SK-N-MC (cell line): ENCODE measurements at regions not wholly inside any gene's neighbourhood (a gene's known extent, or its start where the extent isn't known, plus 50 kb on each side); places are given as distances from the start of the nearest gene placed in this dataset.
"Not testable (repeated sequence)": the region's sequence is repeated elsewhere in the genome, so short reads cannot be mapped to it uniquely, and the experiment has no call there.

Experiments
- DNase-seq: peaks from one replicate; pipeline ENCODE4 v3.0.0-alpha.2; 2011; ENCODE audit warnings: low read depth, low spot score
- H3K27ac ChIP-seq: fragments of 200-600 bp; sonication (generic); 2 replicates; pipeline ENCODE4 v1.5.1; 2016; ENCODE audit warnings: mixed run types
- H3K36me3 ChIP-seq: fragments of 200-600 bp; sonication (generic); 2 replicates; pipeline ENCODE4 v1.6.1; 2017; ENCODE audit warnings: antibody characterized with exemption, low read length, mixed read lengths; ENCODE audit not compliant: insufficient read depth
- H3K4me3 ChIP-seq: fragments of 200-600 bp; sonication (generic); 2 replicates; pipeline ENCODE4 v1.5.1; 2016
- H3K9ac ChIP-seq: fragments of 200-600 bp; sonication (generic); 2 replicates; pipeline ENCODE4 v1.8.0; 2017; ENCODE audit warnings: mixed run types, mixed read lengths; ENCODE audit not compliant: insufficient read length
- H3K9me3 ChIP-seq: fragments of 200-600 bp; sonication (generic); 2 replicates; pipeline ENCODE4 v1.6.1; 2017; ENCODE audit warnings: low read depth, mild to moderate bottlenecking, antibody characterized with exemption, low read length, moderate library complexity, mixed read lengths
- EZH2 ChIP-seq: fragments of 200-600 bp; sonication (generic); IDR thresholded peaks from one replicate; pipeline ENCODE4 v1.6.1; 2017; ENCODE audit warnings: antibody characterized with exemption
- FOXP2 ChIP-seq: optimal IDR thresholded peaks from 2 replicates; pipeline ENCODE3; 2011; ENCODE audit warnings: mild to moderate bottlenecking, moderate library complexity; ENCODE audit not compliant: insufficient read depth; ENCODE audit errors: extremely low read length, control extremely low read depth
- POLR2AphosphoS5 ChIP-seq: IDR thresholded peaks from 2 replicates; pipeline ENCODE4 v1.6.1; 2012; ENCODE audit warnings: mild to moderate bottlenecking, low read depth, low read length, borderline replicate concordance

DNA sequence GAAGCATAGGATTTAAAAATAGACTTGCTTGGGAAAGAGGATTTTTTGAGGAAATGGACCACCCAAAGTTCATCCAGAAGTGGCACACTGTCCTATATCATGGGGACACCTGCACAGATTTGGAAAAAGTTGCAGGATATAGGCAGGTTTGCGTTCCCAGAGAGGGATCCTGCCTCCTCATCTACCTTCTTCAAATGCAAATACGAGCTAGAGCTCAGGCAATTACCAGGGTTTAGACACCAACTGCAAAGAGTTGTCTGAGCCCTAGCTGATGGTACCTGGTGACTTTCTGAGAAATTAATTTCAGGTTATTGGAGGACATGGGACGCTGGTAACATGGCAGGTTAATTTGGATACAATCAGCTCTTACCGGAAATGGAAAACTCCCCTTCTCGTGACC lies 423.7 kb upstream of the MTPN start:
- Histone ChIP-seq H3K27ac (no peak overlapping the region), H3K9me3 (no peaks in the 10 kb centered on the region), H3K4me3 (no peak overlapping the region), H3K36me3 (no peaks in the 10 kb centered on the region), H3K9ac (no peak overlapping the region)
- DNase-seq: no peak
- TF ChIP-seq EZH2 (no peak), POLR2AphosphoS5 (no peak), FOXP2 (no peak)

- TF ChIP-seq EZH2 (no peak), FOXP2 (no peak), POLR2AphosphoS5 (no peak)
- no peak for DNase-seq
- no peaks in the 10 kb centered on the region for H3K9me3 ChIP-seq
- no peaks in the 10 kb centered on the region for H3K36me3 ChIP-seq
- H3K27ac ChIP-seq: peak overlapping the region; percentile 98
- H3K4me3 ChIP-seq: peak overlapping the region; percentile 26; the same call in 1 of the 2 replicates
- H3K9ac ChIP-seq: no peak overlapping the region
These were observed 422.2 kb upstream of the MTPN start for GRCh38 chr7:136399385-136399784.

DNA sequence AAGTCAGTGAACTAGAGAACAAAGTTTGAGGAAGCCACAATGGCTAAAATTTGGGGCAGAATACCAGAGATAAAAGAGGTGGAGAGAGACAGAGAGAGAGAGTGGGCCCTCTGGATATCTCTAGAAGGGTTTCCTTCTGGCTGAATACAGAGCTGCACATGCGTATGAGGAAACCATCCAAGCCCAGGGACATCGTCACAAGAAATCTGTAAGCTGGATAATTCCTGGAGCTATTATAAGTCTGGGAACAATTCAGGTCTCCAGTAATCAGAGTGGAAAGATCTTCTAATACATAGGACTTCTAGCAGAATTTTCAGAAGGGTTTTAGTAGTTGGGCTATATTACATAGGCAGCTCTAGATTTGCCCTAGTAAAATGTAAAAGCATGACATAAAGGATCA lies 415.7 kb upstream of the MTPN start:
- Histone ChIP-seq H3K4me3 (no peak overlapping the region), H3K9ac (no peak overlapping the region), H3K27ac (peak overlapping the region; percentile 43), H3K36me3 (peaks cover 13% of the 10 kb centered on the region; the same call in 1 of the 2 replicates), H3K9me3 (no peaks in the 10 kb centered on the region)
- no peak for TF ChIP-seq EZH2
- TF ChIP-seq POLR2AphosphoS5: no peak
- TF ChIP-seq FOXP2: no peak
- DNase-seq: no peak

GRCh38 chr7:136391371-136391770 lies 414.2 kb upstream of the MTPN start:
- H3K9ac ChIP-seq: no peak overlapping the region
- H3K9me3 ChIP-seq: no peaks in the 10 kb centered on the region
- TF ChIP-seq POLR2AphosphoS5 (no peak), EZH2 (no peak), FOXP2 (no peak)
- H3K4me3 ChIP-seq: no peak overlapping the region
- peaks cover 13% of the 10 kb centered on the region; the same call in 1 of the 2 replicates for H3K36me3 ChIP-seq
- peak overlapping the region; percentile 61; the same call in 1 of the 2 replicates for H3K27ac ChIP-seq
- no peak for DNase-seq

DNA sequence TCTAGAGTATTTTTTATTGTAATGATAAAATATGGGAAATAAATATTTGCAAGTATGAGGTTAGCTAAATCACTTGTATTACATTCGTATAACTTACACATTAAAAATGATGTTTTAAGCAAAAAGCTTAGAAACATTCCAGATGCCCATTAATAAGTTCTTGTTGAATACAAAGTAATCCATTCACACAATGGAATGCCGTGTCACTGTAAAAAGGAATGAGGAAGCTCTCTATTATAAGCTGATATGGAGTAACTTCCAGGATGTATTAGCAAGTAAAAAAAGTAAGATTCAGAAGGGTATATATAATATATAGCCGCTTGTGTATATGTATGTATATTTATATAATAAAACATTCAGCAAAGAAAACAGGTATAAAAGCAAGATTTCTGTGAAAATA lies 412.8 kb upstream of the MTPN start:
- no peak for DNase-seq
- H3K4me3 ChIP-seq: no peak overlapping the region
- H3K27ac ChIP-seq: peak overlapping the region; percentile 61; the same call in 1 of the 2 replicates
- H3K9me3 ChIP-seq: no peaks in the 10 kb centered on the region
- no peak overlapping the region for H3K9ac ChIP-seq
- peaks cover 13% of the 10 kb centered on the region; the same call in 1 of the 2 replicates for H3K36me3 ChIP-seq
- TF ChIP-seq EZH2 (no peak), POLR2AphosphoS5 (no peak), FOXP2 (no peak)

GRCh38 chr7:136386876-136387275 lies 409.7 kb upstream of the MTPN start:
- no peaks in the 10 kb centered on the region for H3K9me3 ChIP-seq
- DNase-seq: no peak
- TF ChIP-seq FOXP2: no peak
- TF ChIP-seq POLR2AphosphoS5: no peak
- TF ChIP-seq EZH2: no peak
- no peak overlapping the region for H3K27ac ChIP-seq
- H3K9ac ChIP-seq: no peak overlapping the region
- H3K36me3 ChIP-seq: no peaks in the 10 kb centered on the region
- no peak overlapping the region for H3K4me3 ChIP-seq

- DNase-seq, H3K9ac ChIP-seq, H3K36me3 ChIP-seq, H3K4me3 ChIP-seq, H3K27ac ChIP-seq, H3K9me3 ChIP-seq: not testable (repeated sequence)
These were observed 394.2 kb upstream of the MTPN start for GRCh38 chr7:136371409-136371808.

GRCh38 chr7:136370137-136370536 lies 393.0 kb upstream of the MTPN start:
- Histone ChIP-seq H3K36me3 (no peaks in the 10 kb centered on the region), H3K27ac (no peak overlapping the region), H3K9ac (no peak overlapping the region), H3K9me3 (no peaks in the 10 kb centered on the region), H3K4me3 (no peak overlapping the region)
- TF ChIP-seq POLR2AphosphoS5 (no peak), FOXP2 (no peak), EZH2 (no peak)
- DNase-seq: no peak

DNA sequence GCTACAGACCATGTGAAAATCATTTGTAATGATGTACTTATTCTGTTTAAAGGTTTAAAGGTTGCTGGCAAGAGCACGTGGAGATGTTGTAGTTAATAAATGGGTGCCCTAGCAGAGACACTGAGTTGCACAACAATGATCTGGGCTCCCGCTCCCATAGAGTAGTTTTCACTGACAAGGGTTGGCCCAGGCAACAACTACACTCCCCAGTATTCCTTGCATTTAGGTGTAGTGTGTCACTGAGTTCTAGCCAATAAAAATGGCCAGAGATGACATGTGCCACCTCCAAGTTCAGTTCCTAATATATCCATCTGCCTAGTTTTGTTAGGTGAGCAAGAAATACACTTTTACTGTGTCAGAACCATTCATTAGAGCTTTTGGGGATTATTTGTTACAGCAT lies 392.1 kb upstream of the MTPN start:
- no peak for DNase-seq
- Histone ChIP-seq H3K27ac (no peak overlapping the region), H3K9ac (no peak overlapping the region), H3K9me3 (no peaks in the 10 kb centered on the region), H3K4me3 (no peak overlapping the region), H3K36me3 (no peaks in the 10 kb centered on the region)
- TF ChIP-seq EZH2 (no peak), POLR2AphosphoS5 (no peak), FOXP2 (no peak)

DNA sequence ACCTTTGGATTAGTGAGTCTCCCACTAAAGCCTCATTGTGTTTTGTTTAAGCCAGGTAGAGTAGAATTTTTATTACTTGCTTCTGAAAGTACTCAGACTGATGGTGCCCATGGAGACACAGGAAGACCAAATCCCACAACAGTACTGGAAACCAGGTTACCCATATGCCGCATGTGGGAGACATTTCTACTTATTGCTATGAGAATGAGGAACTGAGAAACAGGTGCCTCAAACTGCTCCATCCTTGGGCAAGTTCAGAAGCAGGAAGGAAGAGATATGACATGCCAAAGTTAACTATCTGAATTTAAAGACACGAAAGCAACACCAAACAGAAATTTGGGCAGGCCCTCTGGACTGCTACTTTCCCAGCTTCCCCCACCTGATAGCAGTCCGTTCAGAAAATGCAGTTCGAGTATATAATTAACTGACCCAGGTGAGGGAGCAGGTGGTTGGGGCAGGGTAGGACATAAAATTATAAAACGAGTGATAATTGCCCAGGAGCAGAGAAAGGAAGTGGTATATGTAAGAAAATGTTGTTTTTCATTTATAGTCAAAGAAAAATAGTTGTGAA lies 382.3 kb upstream of the MTPN start:
- Histone ChIP-seq H3K9ac (no peak overlapping the region), H3K9me3 (no peaks in the 10 kb centered on the region), H3K27ac (no peak overlapping the region), H3K4me3 (no peak overlapping the region), H3K36me3 (no peaks in the 10 kb centered on the region)
- DNase-seq: no peak
- TF ChIP-seq EZH2 (no peak), POLR2AphosphoS5 (no peak), FOXP2 (no peak)
